HG02642 (cell line): ENCODE measurements at regions not wholly inside any gene's neighbourhood (a gene's known extent, or its start where the extent isn't known, plus 50 kb on each side); places are given as distances from the start of the nearest gene placed in this dataset.
"Not testable (repeated sequence)": the region's sequence is repeated elsewhere in the genome, so short reads cannot be mapped to it uniquely, and the experiment has no call there.

Experiments
- ATAC-seq: cut with Tn5 transposase; IDR thresholded peaks from one replicate; pipeline ENCODE4 v1.9.1; 2021; ENCODE audit warnings: mild to moderate bottlenecking; ENCODE audit not compliant: unreplicated experiment, poor library complexity

DNA sequence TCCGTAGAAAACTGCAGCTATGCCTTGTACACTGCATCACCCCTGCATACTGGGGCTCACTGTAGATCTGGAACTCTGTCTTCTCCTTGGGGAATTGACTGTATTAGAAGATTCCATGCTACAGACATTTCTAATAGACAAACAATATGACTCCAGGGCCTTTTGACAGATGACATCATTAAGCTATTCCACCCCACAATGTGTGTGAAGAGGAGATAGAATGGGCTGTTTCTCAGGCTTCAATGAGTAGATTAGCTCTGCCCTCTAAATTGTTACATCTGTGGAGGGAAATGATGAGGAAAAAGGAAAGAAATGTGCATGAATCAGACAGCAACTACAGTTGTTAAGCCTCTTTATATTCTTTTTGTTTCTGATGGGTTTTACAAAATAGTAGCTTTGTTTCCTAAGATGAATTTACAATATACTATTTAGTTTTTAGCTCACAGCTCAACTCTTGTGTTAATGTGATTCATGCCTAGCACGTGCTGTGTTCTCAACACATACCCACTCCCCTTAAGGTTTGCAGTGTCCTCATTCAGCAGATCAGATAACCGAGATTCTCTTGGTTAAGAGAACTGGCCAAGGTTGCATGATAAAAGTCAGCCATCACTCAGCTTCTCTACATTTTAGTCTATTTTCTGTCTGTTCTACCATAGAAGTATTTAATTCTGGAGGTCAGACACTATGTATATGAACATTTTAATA lies 281.6 kb upstream of the NBPF12 start:
- ATAC-seq = not testable (repeated sequence)

DNA sequence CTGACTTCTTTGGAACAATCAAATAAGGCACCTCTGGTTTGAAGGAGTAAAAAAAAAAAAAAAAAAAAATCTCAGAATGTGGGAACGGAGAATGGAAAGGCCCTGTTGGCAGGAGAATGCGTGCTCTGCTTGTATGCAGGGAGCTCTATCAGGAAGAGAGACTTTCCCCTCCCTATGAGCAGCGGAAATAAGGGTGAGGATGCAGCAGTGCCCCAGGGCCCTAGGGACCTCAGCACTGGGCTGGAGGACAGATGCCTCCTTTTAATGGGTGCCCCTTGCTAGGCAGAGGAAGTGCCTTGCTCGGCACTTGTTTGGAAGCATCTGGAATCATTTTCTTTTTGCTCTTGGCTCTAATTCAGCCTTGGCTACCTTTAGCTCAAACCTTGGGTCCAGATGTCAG lies 283.4 kb upstream of the NBPF12 start:
- not testable (repeated sequence) for ATAC-seq

- ATAC-seq = not testable (repeated sequence)
Measured at GRCh38 chr1:146645978-146646604, 292.0 kb upstream of the NBPF12 start.

- ATAC-seq = not testable (repeated sequence)
Measured at GRCh38 chr1:146641534-146641933, 296.6 kb upstream of the NBPF12 start.

DNA sequence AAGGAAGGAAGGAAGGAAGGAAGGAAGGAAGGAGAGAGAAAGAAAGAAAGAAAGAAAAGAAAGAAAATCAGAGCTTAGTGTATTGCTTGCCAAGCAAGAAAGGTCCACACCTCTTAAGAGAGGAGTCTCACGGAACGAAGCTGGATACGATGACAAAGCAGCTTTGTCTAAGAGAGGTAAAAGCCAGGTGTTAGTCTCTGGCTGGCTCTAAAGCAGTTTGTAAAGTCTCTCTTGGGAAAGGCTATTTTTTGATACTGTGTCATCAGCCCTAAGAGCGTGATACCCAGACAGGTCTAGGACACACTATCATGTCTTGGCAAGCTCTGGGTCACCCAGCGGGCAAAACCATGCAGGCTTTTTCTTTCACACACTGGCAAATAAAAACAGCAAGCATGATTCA lies 297.5 kb upstream of the NBPF12 start:
- ATAC-seq = not testable (repeated sequence)

DNA sequence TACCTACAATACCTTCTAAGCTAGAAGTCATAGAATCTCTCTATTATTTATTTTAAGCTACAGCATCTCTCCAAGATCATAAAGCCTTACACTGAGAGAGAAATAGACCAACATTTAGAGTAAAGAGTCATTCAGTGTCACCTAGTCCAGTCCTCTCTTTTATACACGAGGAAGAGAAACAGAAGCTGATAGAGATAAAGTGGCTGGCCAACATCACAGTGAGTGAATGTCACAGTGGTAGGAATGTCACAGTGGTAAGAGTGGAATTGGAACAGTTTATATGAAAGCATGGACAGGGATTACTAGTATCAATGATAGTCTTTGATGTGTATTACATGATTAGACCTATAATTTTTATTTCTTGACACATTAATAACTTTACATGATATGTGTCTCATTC lies 307.8 kb upstream of the NBPF12 start:
- ATAC-seq = not testable (repeated sequence)

DNA sequence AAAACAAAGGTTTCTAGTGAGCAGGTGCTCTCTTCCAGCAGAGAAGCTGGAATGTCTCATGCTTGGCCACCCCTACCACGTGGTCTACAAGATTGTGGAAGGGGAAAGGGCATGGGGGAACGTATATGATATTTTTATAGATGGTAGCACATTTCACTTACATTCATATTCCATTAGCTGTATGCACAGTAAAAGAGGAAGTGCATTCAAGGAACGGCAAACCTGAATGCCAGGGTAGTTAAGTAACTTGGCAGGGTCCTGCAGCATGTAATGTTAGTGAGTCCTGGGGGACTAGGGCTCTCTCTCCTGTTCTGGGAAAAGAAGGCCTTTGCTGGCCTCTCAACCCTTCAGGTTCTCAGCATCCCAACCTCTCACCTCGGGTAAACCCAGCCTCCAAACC lies 319.5 kb upstream of the NBPF12 start:
- not testable (repeated sequence) for ATAC-seq

GRCh38 chr1:146604681-146605080 lies 333.4 kb upstream of the NBPF12 start:
- ATAC-seq = not testable (repeated sequence)

GRCh38 chr1:146600720-146601307 lies 337.3 kb upstream of the NBPF12 start:
- not testable (repeated sequence) for ATAC-seq

- ATAC-seq = not testable (repeated sequence)
Measured at GRCh38 chr1:146599906-146600305, 338.2 kb upstream of the NBPF12 start.

DNA sequence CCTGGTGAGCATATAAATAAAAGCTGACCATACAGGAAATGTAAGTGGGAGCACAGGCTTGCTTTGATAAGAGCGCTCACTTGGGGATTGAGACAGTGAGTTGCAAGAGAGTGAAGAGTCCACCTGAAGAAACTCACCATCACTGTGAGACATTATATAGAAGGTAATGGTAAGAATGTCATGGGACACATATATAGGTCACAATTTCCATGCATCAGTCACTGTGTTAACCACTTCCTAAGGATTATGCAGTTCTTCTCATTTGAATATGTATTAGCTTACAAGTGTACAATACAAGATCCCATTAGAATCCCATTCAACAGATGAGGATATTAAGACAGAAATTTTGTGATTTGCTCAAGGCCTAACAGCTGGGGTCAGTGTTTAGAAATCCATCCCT lies 352.4 kb upstream of the NOTCH2NLA start:
- ATAC-seq = not testable (repeated sequence)

DNA sequence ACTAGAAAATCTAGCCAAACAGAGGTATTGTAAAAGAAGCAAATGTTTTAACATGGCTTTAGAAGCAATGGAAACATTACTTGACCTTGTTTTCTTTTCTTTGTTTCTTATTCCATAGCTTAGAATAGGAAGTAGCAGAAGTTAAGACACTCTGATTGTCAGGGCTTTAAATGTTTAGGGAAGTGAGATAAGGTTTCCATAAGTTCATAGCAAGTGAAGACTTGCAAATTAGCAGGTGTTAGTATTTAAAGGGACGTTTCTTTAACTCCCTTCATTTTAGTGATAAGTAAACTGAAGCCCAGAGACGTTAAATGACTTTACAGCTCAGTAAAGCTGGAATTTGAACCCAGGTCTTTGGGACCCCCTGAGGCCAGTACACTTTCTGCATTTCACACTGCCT lies 338.7 kb upstream of the NOTCH2NLA start:
- not testable (repeated sequence) for ATAC-seq

DNA sequence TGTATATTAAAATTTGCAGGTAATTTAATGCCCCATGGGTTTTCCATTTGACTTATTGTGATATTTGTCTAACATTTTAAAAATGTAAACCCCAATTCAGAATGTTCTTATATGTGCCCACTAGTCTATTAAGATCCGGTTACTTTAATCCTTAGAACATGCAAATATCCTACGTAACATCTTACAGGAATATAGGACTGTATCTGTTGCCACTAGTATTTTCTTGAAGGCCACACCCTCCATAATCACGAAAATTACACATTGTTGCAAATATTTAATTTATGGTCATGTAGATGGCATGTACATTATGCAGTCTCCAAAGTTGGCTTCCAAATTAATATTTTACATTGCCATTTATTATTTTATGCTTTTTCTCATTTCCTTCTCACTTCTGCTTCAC lies 329.2 kb upstream of the NOTCH2NLA start:
- ATAC-seq = not testable (repeated sequence)

- not testable (repeated sequence) for ATAC-seq
Measured at GRCh38 chr1:146556405-146556804, 327.6 kb upstream of the NOTCH2NLA start.

DNA sequence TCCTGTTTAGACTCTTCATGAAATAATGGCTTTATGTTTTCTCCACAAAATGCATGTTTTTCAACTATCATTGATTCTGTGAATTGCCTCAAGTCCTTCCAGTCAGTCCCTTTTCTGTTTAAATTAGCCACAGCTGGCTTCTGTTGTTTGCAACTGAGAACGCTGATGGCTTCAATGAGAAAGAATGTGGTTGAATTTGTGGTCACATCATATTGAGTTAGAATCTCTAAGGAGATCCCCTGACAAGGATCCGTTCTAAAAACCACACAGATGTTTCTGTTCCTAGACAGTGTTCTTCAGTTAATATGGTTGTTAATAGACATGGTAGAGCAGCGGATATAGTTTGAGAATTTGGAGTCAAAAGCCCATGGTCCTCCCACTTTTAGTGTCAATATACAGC lies 323.6 kb upstream of the NOTCH2NLA start:
- not testable (repeated sequence) for ATAC-seq

GRCh38 chr1:146548684-146549083 lies 319.9 kb upstream of the NOTCH2NLA start:
- not testable (repeated sequence) for ATAC-seq

DNA sequence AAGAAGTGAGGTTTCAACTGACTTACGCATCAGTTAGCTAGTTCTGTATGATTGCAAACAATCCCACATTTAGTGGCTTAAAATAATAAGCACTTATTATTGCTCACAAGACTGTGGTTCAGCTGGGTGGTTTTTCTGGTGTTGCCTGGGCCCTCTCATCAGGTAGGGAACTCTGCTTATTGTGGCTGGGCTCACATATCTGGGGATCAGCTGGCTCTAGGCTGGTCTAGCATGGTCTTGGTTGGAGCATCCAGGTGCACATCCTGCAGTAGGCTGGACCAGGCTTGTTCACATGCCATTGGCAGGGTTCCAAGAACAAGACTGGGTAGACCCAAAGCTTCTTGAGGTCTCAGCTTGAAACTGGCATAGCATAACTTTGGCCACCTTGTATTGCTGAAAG lies 317.4 kb upstream of the NOTCH2NLA start:
- ATAC-seq = not testable (repeated sequence)

DNA sequence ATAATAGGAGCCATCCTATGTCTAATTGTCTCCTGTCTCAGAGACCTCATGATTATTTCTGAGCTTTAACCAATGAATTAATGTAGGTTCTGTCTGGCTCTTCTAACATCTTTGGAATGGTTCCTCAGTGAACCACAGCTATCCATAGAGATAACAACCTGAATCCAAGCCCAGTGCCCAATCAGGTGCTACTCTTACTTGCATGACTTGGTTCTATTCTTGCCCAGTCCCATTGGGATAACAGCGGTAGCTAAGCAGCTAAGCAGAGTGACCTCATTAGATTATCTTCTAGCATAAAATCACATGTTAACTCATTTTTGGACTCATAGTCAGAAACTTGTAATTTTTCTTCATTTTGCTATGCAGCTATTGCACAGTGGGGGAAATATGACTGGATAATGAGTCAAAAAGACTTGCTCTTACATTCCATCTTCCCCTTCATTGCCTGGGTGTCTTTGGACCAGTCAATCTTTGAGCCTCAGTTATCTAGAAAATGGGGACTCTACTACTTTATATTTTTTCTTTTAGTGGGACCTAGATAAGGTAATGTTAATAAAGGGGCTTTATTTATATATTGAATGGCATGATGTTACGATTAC lies 309.1 kb upstream of the NOTCH2NLA start:
- not testable (repeated sequence) for ATAC-seq

- ATAC-seq = not testable (repeated sequence)
Measured at GRCh38 chr1:146536028-146536427, 307.2 kb upstream of the NOTCH2NLA start.

DNA sequence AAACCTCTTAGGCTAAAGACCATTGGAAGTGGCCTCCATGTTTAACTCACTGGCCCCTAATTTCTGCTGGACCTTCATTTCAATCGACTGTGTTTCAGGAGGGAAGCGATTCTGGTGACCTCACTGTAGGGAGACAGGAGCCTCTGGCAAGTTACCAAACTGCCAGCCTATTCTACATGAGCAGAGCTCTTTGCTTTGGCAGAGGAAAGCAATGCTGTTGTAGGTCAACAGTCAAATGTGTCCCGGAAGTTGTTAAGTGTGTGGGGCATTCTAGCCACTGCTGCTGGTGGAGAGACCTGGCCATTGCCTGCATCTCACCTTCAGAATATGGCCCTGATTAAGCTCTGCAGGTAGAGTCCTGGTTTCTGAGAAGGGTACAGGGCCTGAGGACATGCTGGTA lies 306.8 kb upstream of the NOTCH2NLA start:
- ATAC-seq = not testable (repeated sequence)

- not testable (repeated sequence) for ATAC-seq
Measured at GRCh38 chr1:146530958-146531357, 302.1 kb upstream of the NOTCH2NLA start.
